GM12878 (cell line): ENCODE measurements at regions not wholly inside any gene's neighbourhood (a gene's known extent, or its start where the extent isn't known, plus 50 kb on each side); places are given as distances from the start of the nearest gene placed in this dataset.

ENCODE experiments used
- ATAC-seq: fragments of 200-7000 bp; cut with Tn5 transposase; 3 replicates; pipeline ENCODE4 v1.9.1; 2020; ENCODE audit warnings: mild to moderate bottlenecking, moderate library complexity
- BruUV-seq: library from RNA; stranded (reverse); fragments of 400-500 nt; replicated peaks from 2 replicates; lab custom pipeline; 2021; lab: Mats Ljungman, UMichigan
- CTCF ChIA-PET: fragments of 300-600 bp; sonication (Branson Sonifier 250); formaldehyde crosslinking; extraction: SDS; loops from one replicate; lab custom pipeline; 2021; ENCODE audit warnings: inconsistent platforms; lab: Yijun Ruan, JAX
- POLR2A ChIA-PET: fragments of 350-600 bp; formaldehyde crosslinking; extraction: SDS; loops from one replicate; lab custom pipeline; 2021; ENCODE audit warnings: inconsistent platforms; lab: Charles Lee
- RAD21 ChIA-PET: fragments of 300-600 bp; sonication (Branson Sonifier 250); formaldehyde crosslinking; loops from one replicate; lab custom pipeline; 2023; ENCODE audit warnings: antibody characterized with exemption; ENCODE audit not compliant: unreplicated experiment; lab: Charles Lee
- SMC1A ChIA-PET: fragments of 300-600 bp; sonication (Branson Sonifier 250); formaldehyde crosslinking; loops from one replicate; lab custom pipeline; 2023; ENCODE audit not compliant: unreplicated experiment, uncharacterized antibody; lab: Charles Lee
- DNase-seq: peaks from one replicate; pipeline ENCODE4 v3.0.0-alpha.2; 2011; ENCODE audit warnings: low read depth, low spot score
- FAIRE-seq: peaks from 3 replicates; lab custom pipeline; 2011; peaks lifted over from hg19 to GRCh38; lab: Jason Lieb, UNC
- H2AFZ ChIP-seq: 2 replicates; pipeline ENCODE4 v1.6.0; 2011; ENCODE audit warnings: low read depth, low read length, control low read depth; ENCODE audit not compliant: control insufficient read depth
- H3K27ac ChIP-seq: 2 replicates; pipeline ENCODE4 v1.5.1; 2011; ENCODE audit warnings: control low read depth; ENCODE audit not compliant: control insufficient read depth, insufficient read depth
- H3K27me3 ChIP-seq, 2 experiments: replicated peaks in 1 of 2; 2 replicates each; pipeline versions ENCODE4 v1.6.0 to v1.6.1; 2011; ENCODE audit warnings: low read length in 1 of 2; ENCODE audit not compliant: control insufficient read depth in 2 of 2, insufficient read depth in 2 of 2
- H3K36me3 ChIP-seq, 2 experiments: 2 replicates each; pipeline ENCODE4 v1.5.1; 2011; ENCODE audit warnings: low read length in 1 of 2; ENCODE audit not compliant: control insufficient read depth in 2 of 2, insufficient read depth in 2 of 2
- H3K4me1 ChIP-seq: 2 replicates; pipeline ENCODE4 v1.6.1; 2011; ENCODE audit warnings: mild to moderate bottlenecking, low read length, moderate library complexity, mixed read lengths; ENCODE audit not compliant: control insufficient read depth, insufficient read depth
- H3K4me2 ChIP-seq: 2 replicates; pipeline ENCODE4 v1.6.0; 2011; ENCODE audit warnings: control low read depth; ENCODE audit not compliant: control insufficient read depth, insufficient read depth
- H3K4me3 ChIP-seq: fragments of 200-600 bp; sonication (generic); 2 replicates; pipeline ENCODE4 v1.5.1; 2016
- H3K79me2 ChIP-seq: 2 replicates; pipeline ENCODE4 v1.6.0; 2011; ENCODE audit warnings: low read length; ENCODE audit not compliant: control insufficient read depth, insufficient read depth
- H3K9ac ChIP-seq: 2 replicates; pipeline ENCODE4 v1.8.0; 2011; ENCODE audit warnings: low read length, control low read depth, mixed read lengths; ENCODE audit not compliant: control insufficient read depth, insufficient read depth
- H3K9me3 ChIP-seq: replicated peaks from 3 replicates; pipeline ENCODE4 v1.5.1; 2011; ENCODE audit warnings: mild to moderate bottlenecking, low read length; ENCODE audit not compliant: control insufficient read depth, insufficient read depth
- H4K20me1 ChIP-seq: 2 replicates; pipeline ENCODE4 v1.6.0; 2011; ENCODE audit not compliant: control insufficient read depth, insufficient read depth
- ATF7 ChIP-seq: fragments of 450-650 bp; IDR thresholded peaks from 2 replicates; pipeline ENCODE4 v1.6.1; 2016; ENCODE audit warnings: low read depth, mild to moderate bottlenecking
- BCL11A ChIP-seq: IDR thresholded peaks from 2 replicates; pipeline ENCODE4 v1.6.1; 2011; ENCODE audit warnings: low read depth, low read length
- CHD2 ChIP-seq: IDR thresholded peaks from 2 replicates; pipeline ENCODE4 v1.6.1; 2011; ENCODE audit warnings: low read depth, low read length, improper control_type of control experiment, borderline replicate concordance
- E2F8 ChIP-seq: fragments of 450-650 bp; IDR thresholded peaks from 2 replicates; pipeline ENCODE4 v1.6.1; 2018; ENCODE audit warnings: mild to moderate bottlenecking, low read depth, moderate library complexity; ENCODE audit not compliant: partially characterized antibody
- EED ChIP-seq: sonication (generic); IDR thresholded peaks from 2 replicates; pipeline ENCODE4 v1.6.1; 2016; ENCODE audit warnings: antibody characterized with exemption, low read depth
- ESRRA ChIP-seq: IDR thresholded peaks from 2 replicates; pipeline ENCODE4 v1.6.1; 2012; ENCODE audit warnings: mild to moderate bottlenecking, low read length, improper control_type of control experiment
- HDGF ChIP-seq: fragments of 450-650 bp; IDR thresholded peaks from 2 replicates; pipeline ENCODE4 v1.6.1; 2016; ENCODE audit warnings: antibody characterized with exemption
- HSF1 ChIP-seq: fragments of 150-350 bp; IDR thresholded peaks from 2 replicates; pipeline ENCODE4 v1.6.1; 2014; ENCODE audit warnings: mild to moderate bottlenecking, low read depth, low read length
- IKZF2 ChIP-seq, 2 experiments: fragments of 450-650 bp; IDR thresholded peaks; 2 replicates each; pipeline ENCODE4 v1.6.1; 2017; ENCODE audit warnings: mild to moderate bottlenecking in 2 of 2, moderate library complexity in 2 of 2
- MLLT1 ChIP-seq: fragments of 450-650 bp; IDR thresholded peaks from 2 replicates; pipeline ENCODE4 v1.6.1; 2016; ENCODE audit warnings: mild to moderate bottlenecking
- NR2C1 ChIP-seq: fragments of 450-650 bp; IDR thresholded peaks from 2 replicates; pipeline ENCODE4 v1.6.1; 2017; ENCODE audit warnings: antibody characterized with exemption, mild to moderate bottlenecking, moderate library complexity
- RAD21 ChIP-seq: IDR thresholded peaks from 2 replicates; pipeline ENCODE4 v1.6.1; 2011; ENCODE audit warnings: mild to moderate bottlenecking, low read depth, low read length, moderate library complexity; ENCODE audit not compliant: insufficient read depth
- RAD51 ChIP-seq: fragments of 450-650 bp; IDR thresholded peaks from 2 replicates; pipeline ENCODE4 v1.6.1; 2016; ENCODE audit warnings: moderate library complexity, mild to moderate bottlenecking, inconsistent platforms
- RFX5 ChIP-seq: IDR thresholded peaks from 2 replicates; pipeline ENCODE4 v1.6.1; 2011; ENCODE audit warnings: low read depth, low read length, improper control_type of control experiment
- RUNX3 ChIP-seq: IDR thresholded peaks from 2 replicates; pipeline ENCODE4 v1.6.1; 2012; ENCODE audit warnings: low read length, inconsistent platforms
- SMAD5 ChIP-seq: IDR thresholded peaks from 2 replicates; pipeline ENCODE4 v1.6.1; 2016; ENCODE audit warnings: antibody characterized with exemption, low read depth
- SREBF1 ChIP-seq: IDR thresholded peaks from 2 replicates; pipeline ENCODE4 v1.6.1; 2012; ENCODE audit warnings: mild to moderate bottlenecking, low read length
- SREBF2 ChIP-seq: IDR thresholded peaks from 2 replicates; pipeline ENCODE4 v1.6.1; 2012; ENCODE audit warnings: mild to moderate bottlenecking, low read length
- TCF3 ChIP-seq: IDR thresholded peaks from 2 replicates; pipeline ENCODE4 v1.6.1; 2012; ENCODE audit warnings: low read depth, mild to moderate bottlenecking, low read length, borderline replicate concordance; ENCODE audit not compliant: insufficient read depth
- ZBED1 ChIP-seq: IDR thresholded peaks from 2 replicates; pipeline ENCODE4 v1.6.1; 2016; ENCODE audit warnings: borderline replicate concordance
- WGBS: methylation state at CpG from one replicate; pipeline ENCODE4 v1.1.6; 2016; ENCODE audit warnings: low lambda C conversion rate; ENCODE audit not compliant: insufficient replicate concordance, insufficient coverage; ENCODE audit errors: missing lambda C conversion rate; 5-methylcytosine and 5-hydroxymethylcytosine counted together
- in situ Hi-C: fragments of 300-500 bp; cut with MboI; formaldehyde crosslinking; loops from 9 replicates; pipeline ENCODE4 v1.14.3; 2018; ENCODE audit warnings: mixed read lengths
- intact Hi-C: fragments of 100-400 bp; cut with micrococcal nuclease; formaldehyde crosslinking; loops from one replicate; pipeline ENCODE4 v1.14.2; 2022; ENCODE audit not compliant: unreplicated experiment

GRCh38 chr1:219518168-219518906 is 94.6 kb downstream of the ZC3H11B start:
- no peak overlapping the region for H3K9ac ChIP-seq
- no peak overlapping the region for H3K4me2 ChIP-seq
- in situ Hi-C loops, result no loop called here
- H3K4me1 ChIP-seq, result no peaks in the 10 kb centered on the region
- no peak for FAIRE-seq
- ChIA-PET SMC1A (no interaction called here), RAD21 (no interaction called here), CTCF (no interaction called here), POLR2A (no interaction called here)
- H3K4me3 ChIP-seq, result no peak overlapping the region
- no peaks in the 10 kb centered on the region for H4K20me1 ChIP-seq
- no peaks in the 10 kb centered on the region for H3K36me3 ChIP-seq
- 33% methylated on average over 3 of the region's 3 CpGs for WGBS
- no TSS peak for BruUV-seq
- no peak overlapping the region for H3K27ac ChIP-seq
- intact Hi-C loops, result no loop called here
- TF ChIP-seq CHD2 (no peak), HDGF (no peak), IKZF2 (IDR thresholded peaks at IDR 0.05) (no peak), ATF7 (no peak), RUNX3 (no peak), SREBF2 (no peak), RAD51 (no peak), E2F8 (no peak), SREBF1 (no peak), HSF1 (no peak), EED (no peak), TCF3 (no peak), BCL11A (no peak), ESRRA (no peak), RFX5 (no peak), NR2C1 (no peak), ZBED1 (no peak), SMAD5 (no peak), RAD21 (no peak), MLLT1 (no peak)
- ATAC-seq, result no peak
- no peak overlapping the region for H2AFZ ChIP-seq
- H3K27me3 ChIP-seq, result no peaks in the 10 kb centered on the region
- no peaks in the 10 kb centered on the region; the same call in 2 of the 3 replicates for H3K9me3 ChIP-seq
- no peaks in the 10 kb centered on the region for H3K79me2 ChIP-seq
- DNase-seq, result no peak
